Upper lobe of left lung (tissue), 6 donors: ENCODE measurements at regions not wholly inside any gene's neighbourhood (a gene's known extent, or its start where the extent isn't known, plus 50 kb on each side); places are given as distances from the start of the nearest gene placed in this dataset.

Experiments
- ATAC-seq, 2 donors: fragments of 200-7000 bp; cut with Tn5 transposase; one replicate each; pipeline ENCODE4 v1.9.1; 2022; ENCODE audit warnings: mild to moderate bottlenecking in 2 of 2, moderate library complexity in 2 of 2; ENCODE audit not compliant: low FRiP score in 2 of 2
- DNase-seq, 2 donors: peaks; one replicate each; pipeline ENCODE4 v3.0.0-alpha.2; 2019 to 2020
- H3K27ac ChIP-seq, 4 donors: fragments of 200-600 bp; sonication (generic); one replicate each; pipeline ENCODE4 v1.5.1; 2016 to 2019
- H3K27me3 ChIP-seq, 4 donors: fragments of 200-600 bp; sonication (generic); one replicate each; pipeline ENCODE4 v1.5.1; 2017 to 2019
- H3K36me3 ChIP-seq, 4 donors: fragments of 200-600 bp; sonication (generic); one replicate each; pipeline ENCODE4 v1.5.1; 2016 to 2019
- H3K4me1 ChIP-seq, 4 donors: fragments of 200-600 bp; sonication (generic); one replicate each; pipeline ENCODE4 v1.5.1; 2018 to 2019
- H3K4me3 ChIP-seq, 4 donors: fragments of 200-600 bp; sonication (generic); one replicate each; pipeline ENCODE4 v1.5.1; 2017 to 2019; ENCODE audit warnings: mild to moderate bottlenecking in 2 of 4, moderate library complexity in 1 of 4
- H3K9me3 ChIP-seq, 4 donors: fragments of 200-600 bp; sonication (generic); one replicate each; pipeline ENCODE4 v1.5.1; 2018 to 2019
- CTCF ChIP-seq, 6 experiments: fragments of 450-650 bp in 4 of 6; fragments of 200-600 bp in 2 of 6; sonication (generic) in 2 of 6; IDR thresholded peaks; one replicate each; pipeline ENCODE4 v1.5.1; 2016 to 2019; ENCODE audit warnings: antibody characterized with exemption in 6 of 6
- EP300 ChIP-seq, 4 donors: sonication (generic); formaldehyde crosslinking; IDR thresholded peaks; one replicate each; pipeline ENCODE4 v1.5.1; 2017; ENCODE audit warnings: antibody characterized with exemption in 4 of 4, control low read depth in 2 of 4
- POLR2A ChIP-seq, 4 donors: fragments of 450-650 bp; IDR thresholded peaks; one replicate each; pipeline ENCODE4 v1.5.1; 2016 to 2017; ENCODE audit warnings: antibody characterized with exemption in 4 of 4, mild to moderate bottlenecking in 2 of 4
- POLR2AphosphoS5 ChIP-seq, 2 donors: sonication (generic); formaldehyde crosslinking; IDR thresholded peaks; one replicate each; pipeline ENCODE4 v1.5.1; 2017; ENCODE audit warnings: antibody characterized with exemption in 2 of 2
- WGBS, 2 donors: methylation state at CpG; one replicate each; pipeline ENCODE4 v1.1.5; 2017 to 2018; 5-methylcytosine and 5-hydroxymethylcytosine counted together
- donor health status: DM: no; HTN: no; CAD: no; lungs with moderate emphysema.
- donor health status: DM: no; HTN: yes; CAD: no; lungs with severe emphysema.

- TF ChIP-seq EP300 (IDR thresholded peaks at IDR 0.05) (no peak), POLR2A (IDR thresholded peaks at IDR 0.05) (no peak), CTCF (IDR thresholded peaks at IDR 0.05) (no peak), POLR2AphosphoS5 (IDR thresholded peaks at IDR 0.05) (no peak)
- Histone ChIP-seq H3K27me3 (no peaks in the 10 kb centered on the region), H3K36me3 (no peaks in the 10 kb centered on the region), H3K4me3 (no peak overlapping the region), H3K9me3 (no peaks in the 10 kb centered on the region), H3K4me1 (no peaks in the 10 kb centered on the region), H3K27ac (no peak overlapping the region)
- no peak for DNase-seq
- WGBS, 2 donors, result 75 to 83% methylated on average over 1 of the region's 1 CpG
- no peak for ATAC-seq
Measured at GRCh38 chr3:96059301-96059700, 755.1 kb upstream of the EPHA6 start.

- WGBS, 2 donors, result 85 to 100% methylated on average over 1 of the region's 1 CpG
- DNase-seq (no peak), ATAC-seq (peak; percentile 29 to 66)
- H3K4me3 ChIP-seq, result no peak overlapping the region
- no peaks in the 10 kb centered on the region for H3K4me1 ChIP-seq
- H3K9me3 ChIP-seq, result peaks cover 0 to 5% (median 0%) of the 10 kb centered on the region in 4 donors
- TF ChIP-seq EP300 (IDR thresholded peaks at IDR 0.05), result no peak
- TF ChIP-seq POLR2A (IDR thresholded peaks at IDR 0.05), result no peak
- TF ChIP-seq POLR2AphosphoS5 (IDR thresholded peaks at IDR 0.05), result no peak
- no peak for TF ChIP-seq CTCF (IDR thresholded peaks at IDR 0.05)
- no peaks in the 10 kb centered on the region for H3K27me3 ChIP-seq
- no peak overlapping the region for H3K27ac ChIP-seq
- H3K36me3 ChIP-seq, result no peaks in the 10 kb centered on the region
Measured at GRCh38 chr3:96069065-96069464, 745.3 kb upstream of the EPHA6 start.

- Histone ChIP-seq H3K4me1 (no peaks in the 10 kb centered on the region), H3K27me3 (no peaks in the 10 kb centered on the region), H3K36me3 (no peaks in the 10 kb centered on the region), H3K9me3 (peaks cover 0 to 5% (median 0%) of the 10 kb centered on the region in 4 donors), H3K4me3 (no peak overlapping the region), H3K27ac (no peak overlapping the region)
- ATAC-seq (peak in 1 of 2 donors; percentile 42), DNase-seq (no peak)
- no peak for TF ChIP-seq EP300 (IDR thresholded peaks at IDR 0.05)
- TF ChIP-seq CTCF (IDR thresholded peaks at IDR 0.05), result no peak
- no peak for TF ChIP-seq POLR2A (IDR thresholded peaks at IDR 0.05)
- TF ChIP-seq POLR2AphosphoS5 (IDR thresholded peaks at IDR 0.05), result no peak
Measured at GRCh38 chr3:96070678-96071077, 743.7 kb upstream of the EPHA6 start.

GRCh38 chr3:96071097-96071496 is 743.3 kb upstream of the EPHA6 start:
- ATAC-seq (peak in 1 of 2 donors; percentile 62), DNase-seq (no peak)
- no peaks in the 10 kb centered on the region for H3K4me1 ChIP-seq
- peaks cover 0 to 5% (median 0%) of the 10 kb centered on the region in 4 donors for H3K9me3 ChIP-seq
- no peak overlapping the region for H3K4me3 ChIP-seq
- 66 to 86% methylated on average over 5 of the region's 5 CpGs for WGBS, 2 donors
- TF ChIP-seq POLR2AphosphoS5 (IDR thresholded peaks at IDR 0.05) (no peak), CTCF (IDR thresholded peaks at IDR 0.05) (no peak), EP300 (IDR thresholded peaks at IDR 0.05) (no peak), POLR2A (IDR thresholded peaks at IDR 0.05) (no peak)
- H3K27ac ChIP-seq, result no peak overlapping the region
- H3K27me3 ChIP-seq, result no peaks in the 10 kb centered on the region
- H3K36me3 ChIP-seq, result no peaks in the 10 kb centered on the region

- Histone ChIP-seq H3K36me3 (no peaks in the 10 kb centered on the region), H3K4me1 (no peaks in the 10 kb centered on the region), H3K27ac (no peak overlapping the region), H3K4me3 (no peak overlapping the region), H3K27me3 (no peaks in the 10 kb centered on the region), H3K9me3 (peaks cover 0 to 5% (median 0%) of the 10 kb centered on the region in 4 donors)
- DNase-seq, result no peak
- ATAC-seq, result no peak
- TF ChIP-seq EP300 (IDR thresholded peaks at IDR 0.05) (no peak), POLR2A (IDR thresholded peaks at IDR 0.05) (no peak), POLR2AphosphoS5 (IDR thresholded peaks at IDR 0.05) (no peak), CTCF (IDR thresholded peaks at IDR 0.05) (no peak)
Measured at GRCh38 chr3:96072226-96072625, 742.2 kb upstream of the EPHA6 start.
